Right ventricle myocardium superior (tissue), 1 donor: ENCODE measurements at regions not wholly inside any gene's neighbourhood (a gene's known extent, or its start where the extent isn't known, plus 50 kb on each side); places are given as distances from the start of the nearest gene placed in this dataset.
"Not testable (repeated sequence)": the region's sequence is repeated elsewhere in the genome, so short reads cannot be mapped to it uniquely, and the experiment has no call there.

Source experiments
- ATAC-seq: fragments of 200-7000 bp; cut with Tn5 transposase; one replicate; pipeline ENCODE4 v1.9.1; 2020; ENCODE audit warnings: mild to moderate bottlenecking; ENCODE audit not compliant: poor library complexity
- DNase-seq: peaks from one replicate; pipeline ENCODE4 v3.0.0-alpha.2; 2020
- intact Hi-C: fragments of 100-400 bp; cut with DNase I; formaldehyde crosslinking; loops from one replicate; pipeline ENCODE4 v1.11.2; 2022
- donor health status: DM: no; HTN: yes; CAD: no; lungs with severe emphysema.

DNA sequence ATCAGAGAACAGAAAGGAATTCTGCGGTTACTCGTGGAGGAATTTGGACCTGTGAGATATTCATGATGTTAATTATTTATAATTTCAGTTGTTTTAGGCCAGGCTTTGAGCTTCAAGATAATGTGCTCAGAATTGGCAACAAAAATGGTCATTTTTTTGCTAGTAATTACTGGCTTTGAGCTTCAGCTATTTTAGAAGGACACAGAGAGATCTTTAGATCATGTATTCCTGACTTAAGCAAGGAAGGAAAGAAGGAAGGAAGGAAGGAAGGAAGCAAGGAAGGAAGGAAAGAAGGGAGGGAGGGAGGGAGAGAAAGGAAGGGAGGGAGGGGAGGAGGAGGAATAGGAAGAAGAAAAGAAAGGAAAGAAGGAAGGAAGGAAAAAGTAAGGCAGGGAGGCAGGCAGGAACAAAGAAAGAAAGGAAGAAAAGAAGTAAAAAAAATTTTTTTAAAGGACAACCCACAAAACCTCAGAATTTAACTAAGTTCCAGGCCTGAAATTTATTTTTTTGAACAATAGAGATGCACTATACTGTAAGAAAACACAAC is 277.9 kb upstream of the KLF3 start:
- ATAC-seq (no peak), DNase-seq (no peak)
- intact Hi-C loops: no loop called here

GRCh38 chr4:38386654-38387188 is 277.3 kb upstream of the KLF3 start:
- no peak for DNase-seq
- ATAC-seq: no peak
- intact Hi-C loops: no loop called here

- DNase-seq (peak; percentile 60), ATAC-seq (peak; percentile 96)
- intact Hi-C loops: no loop called here
Observed at GRCh38 chr4:38387348-38387747, 276.7 kb upstream of the KLF3 start.

- intact Hi-C loops: no loop called here
- ATAC-seq (peak; percentile 30), DNase-seq (no peak)
Observed at GRCh38 chr4:38387819-38388218, 276.2 kb upstream of the KLF3 start.

DNA sequence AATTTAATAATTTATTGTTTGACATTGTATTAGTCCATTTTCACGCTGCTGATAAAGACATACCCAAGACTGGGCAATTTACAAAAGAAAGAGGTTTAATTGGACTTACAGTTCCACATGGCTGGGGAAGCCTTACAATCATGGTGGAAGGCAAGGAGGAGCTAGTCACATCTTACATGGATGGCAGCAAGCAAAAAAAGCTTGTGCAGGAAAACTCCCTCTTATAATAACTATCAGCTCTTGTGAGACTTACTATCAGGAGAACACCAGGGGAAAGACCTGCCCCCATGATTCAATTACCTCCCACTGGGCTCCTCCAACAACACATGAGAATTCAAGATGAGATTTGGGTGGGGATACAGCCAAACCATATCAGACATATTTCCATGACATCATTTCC is 275.1 kb upstream of the KLF3 start:
- DNase-seq, intact Hi-C loops, ATAC-seq: not testable (repeated sequence)

DNA sequence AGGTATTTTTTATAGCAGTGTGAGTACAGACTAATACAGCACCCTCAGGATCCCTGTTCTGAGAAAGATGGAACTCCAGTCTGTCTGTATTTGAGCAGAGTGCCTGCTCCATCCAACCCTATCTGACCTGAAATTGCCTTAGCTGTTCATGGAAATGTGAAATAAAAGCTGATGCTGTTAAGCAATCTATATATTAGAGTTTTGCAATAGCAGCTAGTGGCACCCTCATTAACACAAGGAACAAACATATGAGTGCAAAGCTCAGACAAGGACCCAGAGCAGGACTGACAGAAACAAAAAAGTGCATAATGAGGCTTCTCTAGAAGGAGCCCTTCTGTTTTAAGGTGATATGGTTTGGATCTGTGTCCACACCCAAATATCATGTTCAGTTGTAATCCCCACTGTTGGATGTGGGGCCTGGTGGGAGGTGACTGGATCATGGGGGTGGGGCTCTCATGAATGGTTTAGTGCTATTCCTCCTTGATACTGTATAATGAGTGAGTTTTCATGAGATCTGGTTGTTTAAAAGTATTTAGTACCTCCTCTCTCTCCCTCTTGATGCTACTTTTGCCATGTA is 272.9 kb upstream of the KLF3 start:
- intact Hi-C loops: no loop called here
- DNase-seq (no peak), ATAC-seq (no peak)

GRCh38 chr4:38392223-38392855 is 271.7 kb upstream of the KLF3 start:
- intact Hi-C loops: no loop called here
- ATAC-seq (no peak), DNase-seq (no peak)

DNA sequence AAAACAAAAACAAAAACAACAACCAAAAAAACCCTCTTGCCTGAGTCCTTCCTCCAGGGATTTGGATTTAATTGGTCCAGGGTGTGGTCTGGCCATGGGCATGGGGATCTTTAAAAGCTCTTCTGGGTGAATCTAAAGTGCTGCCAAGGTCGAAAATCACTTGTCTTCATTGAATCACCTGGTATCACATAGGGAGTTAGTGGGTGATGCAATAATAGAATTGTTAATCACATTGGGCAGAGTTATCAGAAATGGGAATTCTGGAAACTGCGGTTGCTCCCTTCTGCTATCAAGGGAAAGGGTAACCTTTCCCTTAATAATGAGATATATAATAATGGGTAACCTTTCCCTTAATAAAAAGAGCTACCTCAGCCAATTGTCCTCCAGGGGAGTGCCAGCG is 267.9 kb upstream of the KLF3 start:
- ATAC-seq (no peak), DNase-seq (no peak)
- intact Hi-C loops: no loop called here

DNA sequence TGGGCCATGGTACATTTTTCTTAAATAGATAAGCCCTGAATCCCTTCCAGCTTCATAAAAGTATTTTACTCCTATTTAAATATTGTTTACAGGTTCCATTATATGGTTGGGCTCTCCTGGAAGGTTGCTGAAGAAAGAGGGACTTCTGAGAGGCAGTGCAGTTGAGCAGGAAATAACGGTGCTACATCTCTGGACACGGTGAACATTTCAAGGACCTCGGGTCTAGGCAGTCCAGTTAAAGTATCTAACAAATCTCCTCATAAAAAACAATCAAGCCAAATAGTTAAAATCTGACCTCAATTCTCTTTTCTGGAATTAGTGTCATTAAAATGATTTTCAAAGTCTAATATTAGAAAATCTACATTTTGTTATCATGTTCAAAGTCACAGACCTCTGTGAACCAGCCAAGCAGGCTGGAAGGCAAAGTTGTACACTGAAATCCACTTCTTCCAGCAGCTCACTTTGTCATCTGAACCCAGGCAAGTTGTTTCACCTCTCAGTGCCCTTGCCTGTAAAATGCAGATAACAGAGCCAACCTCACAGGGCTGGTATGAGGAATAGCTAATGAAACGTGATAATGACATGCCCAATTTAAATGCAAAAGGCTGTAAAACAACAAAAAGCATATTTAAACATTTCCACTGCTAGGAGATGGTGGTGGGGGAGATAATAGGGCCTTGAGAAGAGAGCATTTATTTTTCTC is 267.0 kb upstream of the KLF3 start:
- intact Hi-C loops: no loop called here
- DNase-seq (no peak), ATAC-seq (peak; percentile 89)

- ATAC-seq (no peak), DNase-seq (no peak)
Observed at GRCh38 chr4:38400946-38401345, 263.1 kb upstream of the KLF3 start.

DNA sequence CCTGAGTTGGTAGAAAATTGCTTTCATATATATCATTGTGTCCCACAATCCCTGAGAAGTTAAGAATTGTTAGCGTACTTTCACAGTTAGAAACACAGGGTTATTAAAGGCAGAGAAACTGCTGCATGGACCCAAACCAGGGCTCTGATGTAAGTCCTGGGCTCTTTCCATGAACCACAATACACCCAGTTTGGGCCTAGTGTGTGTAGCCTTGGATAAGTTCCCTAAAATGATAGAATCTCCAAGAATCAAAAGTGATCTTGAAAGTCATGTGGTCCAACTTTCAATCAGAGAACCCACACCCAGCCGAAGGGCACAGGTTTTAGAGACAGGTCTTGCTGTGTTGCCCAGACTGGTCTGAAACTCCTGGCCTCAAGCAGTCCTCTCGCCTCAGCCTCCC is 257.8 kb upstream of the KLF3 start:
- ATAC-seq (no peak), DNase-seq (no peak)
- intact Hi-C loops: no loop called here

More at GRCh38 chr4:38400946-38401345, 263.1 kb upstream of the KLF3 start:
- intact Hi-C loops: no loop called here

- ATAC-seq (peak; percentile 57), DNase-seq (no peak)
- intact Hi-C loops: no loop called here
Observed at GRCh38 chr4:38409852-38410251, 254.1 kb upstream of the KLF3 start.

DNA sequence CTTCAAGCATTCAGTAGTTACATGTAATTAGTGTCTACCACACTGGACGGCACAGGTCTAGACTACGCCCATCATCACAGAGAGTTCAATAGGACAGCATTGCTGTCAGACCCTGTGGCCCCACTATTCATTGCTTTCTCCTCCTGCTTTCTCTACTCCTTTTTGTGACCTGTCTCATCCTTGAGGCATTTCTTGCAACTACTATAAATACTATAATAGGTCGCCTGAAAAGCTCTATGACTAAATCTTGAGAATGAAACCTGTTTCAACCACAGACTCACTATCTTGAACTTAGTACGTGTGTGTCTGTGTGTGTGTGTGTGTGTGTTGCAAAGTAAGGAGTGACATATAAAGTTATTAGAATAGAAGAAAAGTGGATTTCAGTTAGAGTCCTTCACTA is 252.9 kb upstream of the KLF3 start:
- intact Hi-C loops: no loop called here
- ATAC-seq: no peak
- DNase-seq: no peak

GRCh38 chr4:38411981-38412536 is 251.9 kb upstream of the KLF3 start:
- intact Hi-C loops: no loop called here
- DNase-seq (peak; percentile 47), ATAC-seq (peak; percentile 49)

DNA sequence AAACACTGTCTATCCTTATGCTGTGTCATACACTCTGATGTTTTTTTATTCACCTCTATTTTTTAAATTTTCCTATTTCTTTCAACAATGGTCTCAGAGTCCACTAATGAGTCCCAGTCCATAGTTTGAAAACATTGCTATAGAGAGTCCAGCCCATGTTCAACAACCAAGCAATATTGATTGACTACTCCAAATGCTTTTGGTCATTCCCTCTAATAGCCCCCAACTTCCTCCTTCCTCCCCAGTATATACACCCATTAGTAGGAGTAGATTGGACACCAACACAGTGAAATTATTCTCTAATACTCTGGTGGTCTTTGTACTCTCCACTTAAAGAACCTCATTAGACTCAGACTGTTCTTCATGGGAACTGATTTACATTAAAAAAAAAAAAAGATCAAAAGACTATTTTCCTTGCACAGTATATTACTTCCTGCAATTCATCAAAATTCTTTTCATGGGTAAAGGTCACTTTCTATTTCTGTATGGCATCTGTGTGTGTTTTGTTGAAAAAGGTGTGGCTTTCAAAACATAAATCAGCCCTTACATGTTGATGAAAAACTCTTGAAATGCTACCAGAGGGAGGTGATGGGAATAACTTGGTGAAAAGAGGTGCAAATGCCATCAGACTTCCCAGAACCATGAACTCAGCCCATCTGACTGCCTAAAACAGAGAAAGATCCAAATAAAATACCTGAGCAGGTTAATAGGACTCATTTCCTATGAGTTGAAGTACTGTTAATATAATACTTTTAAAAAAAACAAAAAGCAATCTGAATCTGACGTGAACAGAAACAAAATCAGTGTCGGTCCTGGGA is 250.3 kb upstream of the KLF3 start:
- no peak for ATAC-seq

DNA sequence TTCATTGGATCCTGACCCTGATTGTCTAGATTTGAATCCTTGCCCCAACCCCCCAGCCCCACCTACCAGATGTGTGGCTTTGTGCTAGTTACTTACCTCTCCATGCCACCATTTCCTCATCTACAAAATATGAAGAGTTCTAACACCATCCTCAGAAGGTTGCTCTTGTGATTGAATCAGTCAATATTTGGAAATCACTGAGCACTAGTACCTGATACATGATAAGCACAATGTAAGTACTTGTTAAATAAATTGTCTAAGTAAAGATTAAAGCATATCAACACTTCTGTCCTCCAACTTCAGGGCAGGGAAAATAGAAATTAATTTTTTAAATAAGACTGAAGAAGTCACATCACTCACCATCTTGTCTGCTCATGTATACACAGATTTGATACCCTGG is 249.6 kb upstream of the KLF3 start:
- no peak for DNase-seq
- intact Hi-C loops: no loop called here
- ATAC-seq: no peak

More for the DNA sequence above, 250.3 kb upstream of the KLF3 start:
- intact Hi-C loops: no loop called here
- DNase-seq: no peak

GRCh38 chr4:38415682-38416081 is 248.3 kb upstream of the KLF3 start:
- DNase-seq: no peak
- ATAC-seq: no peak
- intact Hi-C loops: no loop called here

DNA sequence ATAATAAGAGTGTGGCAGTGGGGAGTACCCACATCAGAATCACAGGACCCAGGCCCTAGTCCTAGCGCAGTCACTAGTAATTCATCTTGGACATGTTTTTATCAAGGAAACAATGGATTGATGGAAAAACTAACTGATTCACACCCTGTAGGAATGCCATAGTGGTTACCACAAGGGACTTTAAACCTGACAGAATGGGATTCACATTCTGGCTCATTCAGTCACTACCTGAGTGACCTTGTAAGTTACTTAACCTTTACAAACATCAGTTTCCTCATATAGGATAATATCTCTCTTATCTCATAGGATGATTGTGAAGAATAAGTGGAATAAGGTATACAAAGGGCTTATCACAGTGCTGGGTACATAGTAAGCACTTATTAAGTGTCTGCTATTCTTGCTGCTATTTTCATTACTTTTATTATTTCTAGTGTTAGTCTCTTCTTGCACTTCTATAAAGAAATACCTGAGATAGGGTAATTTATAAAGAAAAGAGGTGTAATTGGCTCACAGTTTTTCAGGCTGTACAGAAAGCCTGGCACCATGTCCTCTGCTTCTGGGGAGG is 247.5 kb upstream of the KLF3 start:
- intact Hi-C loops: no loop called here
- ATAC-seq (no peak), DNase-seq (no peak)
